K562 (cell line): ENCODE measurements at regions not wholly inside any gene's neighbourhood (a gene's known extent, or its start where the extent isn't known, plus 50 kb on each side); places are given as distances from the start of the nearest gene placed in this dataset.

Experiments
- ATAC-seq: fragments of 200-7000 bp; cut with Tn5 transposase; 3 replicates; pipeline ENCODE4 v1.9.1; 2020; ENCODE audit warnings: moderate library complexity
- BruUV-seq: library from RNA; stranded (reverse); fragments of 400-500 nt; replicated peaks from 2 replicates; lab custom pipeline; 2021; lab: Mats Ljungman, UMichigan
- CTCF ChIA-PET: fragments of 300-600 bp; formaldehyde crosslinking; extraction: SDS; loops from one replicate; lab custom pipeline; 2021; ENCODE audit warnings: low intra/inter-chr PET ratio; lab: Yijun Ruan, JAX
- POLR2A ChIA-PET: fragments of 300-600, 350-650 bp; sonication (Branson Sonifier 250); formaldehyde crosslinking; extraction: SDS; loops from one replicate; lab custom pipeline; 2021; ENCODE audit warnings: antibody characterized with exemption, inconsistent platforms; lab: Yijun Ruan, JAX
- DNase-seq, 4 experiments: peaks; one replicate each; pipeline versions ENCODE4 v3.0.0 to v3.0.0-alpha.2; 2011 to 2018; ENCODE audit warnings: low spot score in 3 of 4, mixed read lengths in 3 of 4; ENCODE audit errors: extremely low read depth in 1 of 4
- FAIRE-seq: peaks from 2 replicates; lab custom pipeline; 2011; peaks lifted over from hg19 to GRCh38; lab: Jason Lieb, UNC
- H2AFZ ChIP-seq: 2 replicates; pipeline ENCODE4 v1.6.0; 2011; ENCODE audit warnings: low read depth, low read length, control low read depth, inconsistent platforms
- H3K27ac ChIP-seq: fragments of 200-600 bp; 3 replicates; pipeline ENCODE4 v1.8.0; 2011; ENCODE audit warnings: low read depth, mild to moderate bottlenecking, control low read depth, inconsistent platforms, low read length, moderate library complexity, mixed read lengths; ENCODE audit errors: extremely low read depth
- H3K27me3 ChIP-seq, 2 experiments: fragments of 300-600 bp in 1 of 2; 2 replicates in 1 of 2; 3 replicates in 1 of 2; pipeline versions ENCODE4 v1.6.0 to v1.8.0; 2011; ENCODE audit warnings: inconsistent platforms in 2 of 2, low read length in 2 of 2, mild to moderate bottlenecking in 1 of 2, mixed read lengths in 1 of 2, moderate library complexity in 1 of 2; ENCODE audit not compliant: control insufficient read depth in 2 of 2, insufficient read depth in 2 of 2
- H3K36me3 ChIP-seq: fragments of 300-600 bp; 3 replicates; pipeline ENCODE4 v1.8.0; 2011; ENCODE audit warnings: mild to moderate bottlenecking, low read length, inconsistent platforms; ENCODE audit not compliant: control insufficient read depth, insufficient read depth
- H3K4me1 ChIP-seq, 2 experiments: fragments of 200-600 bp in 1 of 2; replicated peaks in 1 of 2; 2 replicates in 1 of 2; 3 replicates in 1 of 2; pipeline versions ENCODE4 v1.5.1 to v1.8.0; 2011; ENCODE audit warnings: inconsistent platforms in 2 of 2, low read length in 2 of 2, mild to moderate bottlenecking in 1 of 2, mixed read lengths in 1 of 2, moderate library complexity in 1 of 2; ENCODE audit not compliant: control insufficient read depth in 2 of 2, insufficient read depth in 2 of 2
- H3K4me2 ChIP-seq: 2 replicates; pipeline ENCODE4 v1.6.1; 2011; ENCODE audit warnings: low read length, control low read depth, inconsistent platforms, mixed read lengths; ENCODE audit not compliant: insufficient read depth
- H3K4me3 ChIP-seq: fragments of 200-600 bp; sonication (generic), shearing (Covaris generic); 2 replicates; pipeline ENCODE4 v1.5.1; 2016; ENCODE audit warnings: control low read depth, inconsistent platforms
- H3K79me2 ChIP-seq: fragments of 200-600 bp; 3 replicates; pipeline ENCODE4 v1.8.0; 2011; ENCODE audit warnings: low read length, inconsistent platforms; ENCODE audit not compliant: control insufficient read depth, insufficient read depth
- H3K9ac ChIP-seq, 2 experiments: 2 replicates each; pipeline versions ENCODE4 v1.6.0 to v1.6.1; 2011; ENCODE audit warnings: low read depth in 2 of 2, low read length in 2 of 2, control low read depth in 1 of 2, inconsistent platforms in 1 of 2, mild to moderate bottlenecking in 1 of 2, mixed read lengths in 1 of 2; ENCODE audit not compliant: insufficient read depth in 1 of 2
- H3K9me1 ChIP-seq: one replicate; pipeline ENCODE4 v1.6.0; 2011; ENCODE audit warnings: inconsistent platforms, mild to moderate bottlenecking, low read length, moderate library complexity; ENCODE audit not compliant: control insufficient read depth, insufficient read depth
- H3K9me3 ChIP-seq: replicated peaks from 2 replicates; pipeline ENCODE4 v1.5.1; 2011; ENCODE audit warnings: low read depth, low read length, inconsistent platforms; ENCODE audit not compliant: control insufficient read depth, insufficient read depth
- H4K20me1 ChIP-seq: replicated peaks from 2 replicates; pipeline ENCODE4 v1.6.1; 2011; ENCODE audit warnings: low read length, inconsistent platforms, mixed read lengths; ENCODE audit not compliant: control insufficient read depth, insufficient read depth
- CLOCK ChIP-seq: fragments of 250-450 bp; sonication (Bioruptor Pico); IDR thresholded peaks from 2 replicates; pipeline ENCODE4 v1.4.0; 2020; ENCODE audit warnings: mild to moderate bottlenecking, moderate library complexity, borderline replicate concordance
- RBBP5 ChIP-seq: fragments of 200-600 bp; sonication (generic); IDR thresholded peaks from 2 replicates; pipeline ENCODE4 v1.6.1; 2012; ENCODE audit warnings: borderline replicate concordance, mild to moderate bottlenecking, low read length, control low read depth, inconsistent platforms; ENCODE audit not compliant: insufficient read depth, poor library complexity, severe bottlenecking
- ZNF695 ChIP-seq: fragments of 450-650 bp; formaldehyde crosslinking; IDR thresholded peaks from 2 replicates; pipeline ENCODE4 v1.4.0; 2020; ENCODE audit warnings: mild to moderate bottlenecking, moderate library complexity
- WGBS: fragments of 100-300 bp; shearing (Covaris generic); methylation state at CpG from one replicate; pipeline ENCODE4 v1.1.6; 2016; ENCODE audit warnings: low coverage, mixed read lengths; ENCODE audit not compliant: insufficient coverage; ENCODE audit errors: missing lambda C conversion rate; 5-methylcytosine and 5-hydroxymethylcytosine counted together
- in situ Hi-C: fragments of 300-500 bp; cut with MboI; formaldehyde crosslinking; loops from 4 replicates; pipeline ENCODE4 v1.15.0; 2018; ENCODE audit warnings: inconsistent platforms, mixed read lengths
- intact Hi-C: fragments of 100-400 bp; cut with micrococcal nuclease; formaldehyde crosslinking; loops from 2 replicates; pipeline ENCODE4 v1.14.2; 2022

- POLR2A ChIA-PET: no interaction called here
- ATAC-seq: no peak
- CTCF ChIA-PET: no interaction called here
Observed at GRCh38 chr18:68340606-68341005, 374.3 kb downstream of the TMX3 start.

More at GRCh38 chr18:68340606-68341005, 374.3 kb downstream of the TMX3 start:
- Histone ChIP-seq H3K79me2 (no peaks in the 10 kb centered on the region), H3K27ac (no peak overlapping the region), H3K9me1 (no peaks in the 10 kb centered on the region), H4K20me1 (no peaks in the 10 kb centered on the region), H3K4me2 (no peak overlapping the region), H3K4me3 (no peak overlapping the region), H3K36me3 (no peaks in the 10 kb centered on the region), H3K9ac (no peak overlapping the region), H3K4me1 (no peaks in the 10 kb centered on the region), H3K27me3 (no peaks in the 10 kb centered on the region), H3K9me3 (no peaks in the 10 kb centered on the region), H2AFZ (no peak overlapping the region)
- TF ChIP-seq RBBP5: no peak
- no peak for TF ChIP-seq ZNF695
- no peak for TF ChIP-seq CLOCK (CRISPR knock-in tag)
- no TSS peak for BruUV-seq
- WGBS: 0% methylated on average over 1 of the region's 1 CpG
- FAIRE-seq (no peak), DNase-seq (no peak)
- in situ Hi-C loops: no loop called here
- intact Hi-C loops: no loop called here
